ENCODE measurements at regions not wholly inside any gene's neighbourhood (a gene's known extent, or its start where the extent isn't known, plus 50 kb on each side); places are given as distances from the start of the nearest gene placed in this dataset.

- H3K9me3 ChIP-seq (replicated peaks in 1 of 2; ENCODE audit: control insufficient read depth in 2 of 2, insufficient read depth in 1 of 2, low read depth in 1 of 2, low read length in 2 of 2): no peaks in the 10 kb centered on the region
- H3K79me1 ChIP-seq (ENCODE audit: low read depth, low read length): no peaks in the 10 kb centered on the region
- H3K14ac ChIP-seq (ENCODE audit: low read length): no peak overlapping the region
- H3K36me3 ChIP-seq (replicated peaks in 1 of 2; ENCODE audit: control insufficient read depth in 2 of 2, insufficient read depth in 2 of 2, low read length in 2 of 2): no peaks in the 10 kb centered on the region
- no peak overlapping the region for H2BK120ac ChIP-seq (ENCODE audit: low read depth, low read length)
- no peak overlapping the region for H3K27ac ChIP-seq (replicated peaks; ENCODE audit: low read length)
- H2AFZ ChIP-seq (ENCODE audit: low read length): no peak overlapping the region
- H3K9ac ChIP-seq (ENCODE audit: low read depth, low read length, poor library complexity): no peak overlapping the region
- no peak overlapping the region for H3K4me2 ChIP-seq (ENCODE audit: insufficient read depth, low read length, poor library complexity, severe bottlenecking)
- H3K4ac ChIP-seq (ENCODE audit: low read length): no peak overlapping the region
- no peak for DNase-seq (ENCODE audit: low spot score)
- no peak overlapping the region for H2BK12ac ChIP-seq (ENCODE audit: low read length)
- H2AK5ac ChIP-seq (ENCODE audit: low read depth, low read length): no peak overlapping the region
- WGBS, 2 donors (ENCODE audit: extremely low coverage in 2 of 2, insufficient read length in 2 of 2, insufficient replicate concordance in 1 of 2): no CpG with 5 or more reads among the region's 2 CpGs
- H2BK5ac ChIP-seq (ENCODE audit: low read length): no peak overlapping the region
- no peak overlapping the region for H4K8ac ChIP-seq (ENCODE audit: low read depth, low read length)
- no peak overlapping the region for H3K4me3 ChIP-seq (ENCODE audit: low read length in 2 of 2)
- peaks cover 0 to 6% of the 10 kb centered on the region in 2 donors for H3K4me1 ChIP-seq (ENCODE audit: control insufficient read depth in 2 of 2, insufficient read depth in 1 of 2, low read depth in 1 of 2, low read length in 2 of 2)
- H4K91ac ChIP-seq (ENCODE audit: low read depth, low read length, poor library complexity): no peak overlapping the region
- H3K23ac ChIP-seq (ENCODE audit: low read depth, low read length, poor library complexity): no peak overlapping the region
- H2BK15ac ChIP-seq (ENCODE audit: low read length): no peak overlapping the region
- no peaks in the 10 kb centered on the region for H3K27me3 ChIP-seq (ENCODE audit: control insufficient read depth in 3 of 3, insufficient read depth in 3 of 3, low read depth in 1 of 3, low read length in 3 of 3)
- no peak overlapping the region for H3K18ac ChIP-seq (ENCODE audit: low read length)
These were observed 528.5 kb downstream of the PLPP3 start for GRCh38 chr1:56050911-56051310.

- H3K36me3 ChIP-seq (replicated peaks in 1 of 2; ENCODE audit: control insufficient read depth in 2 of 2, insufficient read depth in 2 of 2, low read length in 2 of 2): no peaks in the 10 kb centered on the region
- H3K9ac ChIP-seq (ENCODE audit: low read depth, low read length, poor library complexity): no peak overlapping the region
- no peak overlapping the region for H3K4ac ChIP-seq (ENCODE audit: low read length)
- no peak for DNase-seq (ENCODE audit: low spot score)
- peaks cover 0 to 2% of the 10 kb centered on the region in 2 donors for H3K9me3 ChIP-seq (replicated peaks in 1 of 2; ENCODE audit: control insufficient read depth in 2 of 2, insufficient read depth in 1 of 2, low read depth in 1 of 2, low read length in 2 of 2)
- WGBS, 2 donors (ENCODE audit: extremely low coverage in 2 of 2, insufficient read length in 2 of 2, insufficient replicate concordance in 1 of 2): no CpG with 5 or more reads among the region's 1 CpG
- H3K27ac ChIP-seq (replicated peaks; ENCODE audit: low read length): no peak overlapping the region
- no peak overlapping the region for H3K14ac ChIP-seq (ENCODE audit: low read length)
- no peaks in the 10 kb centered on the region for H3K4me1 ChIP-seq (ENCODE audit: control insufficient read depth in 2 of 2, insufficient read depth in 1 of 2, low read depth in 1 of 2, low read length in 2 of 2)
- no peaks in the 10 kb centered on the region for H3K27me3 ChIP-seq (ENCODE audit: control insufficient read depth in 3 of 3, insufficient read depth in 3 of 3, low read depth in 1 of 3, low read length in 3 of 3)
- no peak overlapping the region for H2BK15ac ChIP-seq (ENCODE audit: low read length)
- H3K4me2 ChIP-seq (ENCODE audit: insufficient read depth, low read length, poor library complexity, severe bottlenecking): no peak overlapping the region
- no peak overlapping the region for H4K91ac ChIP-seq (ENCODE audit: low read depth, low read length, poor library complexity)
- no peak overlapping the region for H2AFZ ChIP-seq (ENCODE audit: low read length)
- H2AK5ac ChIP-seq (ENCODE audit: low read depth, low read length): no peak overlapping the region
- no peak overlapping the region for H3K4me3 ChIP-seq (ENCODE audit: low read length in 2 of 2)
- H3K23ac ChIP-seq (ENCODE audit: low read depth, low read length, poor library complexity): no peak overlapping the region
- H2BK120ac ChIP-seq (ENCODE audit: low read depth, low read length): no peak overlapping the region
- H4K8ac ChIP-seq (ENCODE audit: low read depth, low read length): no peak overlapping the region
- no peak overlapping the region for H3K18ac ChIP-seq (ENCODE audit: low read length)
- H2BK12ac ChIP-seq (ENCODE audit: low read length): no peak overlapping the region
- no peaks in the 10 kb centered on the region for H3K79me1 ChIP-seq (ENCODE audit: low read depth, low read length)
- H2BK5ac ChIP-seq (ENCODE audit: low read length): no peak overlapping the region
These were observed 533.9 kb downstream of the PLPP3 start for GRCh38 chr1:56045477-56045876.

GRCh38 chr1:56045062-56045461 lies 534.3 kb downstream of the PLPP3 start:
- peaks cover 0 to 3% of the 10 kb centered on the region in 2 donors for H3K9me3 ChIP-seq (replicated peaks in 1 of 2; ENCODE audit: control insufficient read depth in 2 of 2, insufficient read depth in 1 of 2, low read depth in 1 of 2, low read length in 2 of 2)
- H3K23ac ChIP-seq (ENCODE audit: low read depth, low read length, poor library complexity): no peak overlapping the region
- no peak overlapping the region for H2BK15ac ChIP-seq (ENCODE audit: low read length)
- H3K27ac ChIP-seq (replicated peaks; ENCODE audit: low read length): no peak overlapping the region
- no peaks in the 10 kb centered on the region for H3K4me1 ChIP-seq (ENCODE audit: control insufficient read depth in 2 of 2, insufficient read depth in 1 of 2, low read depth in 1 of 2, low read length in 2 of 2)
- H3K9ac ChIP-seq (ENCODE audit: low read depth, low read length, poor library complexity): no peak overlapping the region
- H3K36me3 ChIP-seq (replicated peaks in 1 of 2; ENCODE audit: control insufficient read depth in 2 of 2, insufficient read depth in 2 of 2, low read length in 2 of 2): no peaks in the 10 kb centered on the region
- no peaks in the 10 kb centered on the region for H3K79me1 ChIP-seq (ENCODE audit: low read depth, low read length)
- no peak overlapping the region for H4K91ac ChIP-seq (ENCODE audit: low read depth, low read length, poor library complexity)
- H3K4ac ChIP-seq (ENCODE audit: low read length): no peak overlapping the region
- no peak overlapping the region for H3K14ac ChIP-seq (ENCODE audit: low read length)
- no peak overlapping the region for H2BK5ac ChIP-seq (ENCODE audit: low read length)
- no CpG with 5 or more reads among the region's 3 CpGs for WGBS, 2 donors (ENCODE audit: extremely low coverage in 2 of 2, insufficient read length in 2 of 2, insufficient replicate concordance in 1 of 2)
- no peak overlapping the region for H3K4me2 ChIP-seq (ENCODE audit: insufficient read depth, low read length, poor library complexity, severe bottlenecking)
- H2BK120ac ChIP-seq (ENCODE audit: low read depth, low read length): no peak overlapping the region
- H3K18ac ChIP-seq (ENCODE audit: low read length): no peak overlapping the region
- no peak overlapping the region for H4K8ac ChIP-seq (ENCODE audit: low read depth, low read length)
- DNase-seq (ENCODE audit: low spot score): no peak
- H3K4me3 ChIP-seq (ENCODE audit: low read length in 2 of 2): no peak overlapping the region
- H2BK12ac ChIP-seq (ENCODE audit: low read length): no peak overlapping the region
- no peaks in the 10 kb centered on the region for H3K27me3 ChIP-seq (ENCODE audit: control insufficient read depth in 3 of 3, insufficient read depth in 3 of 3, low read depth in 1 of 3, low read length in 3 of 3)
- H2AK5ac ChIP-seq (ENCODE audit: low read depth, low read length): no peak overlapping the region
- H2AFZ ChIP-seq (ENCODE audit: low read length): no peak overlapping the region

- H2AK5ac ChIP-seq (ENCODE audit: low read depth, low read length): no peak overlapping the region
- H4K8ac ChIP-seq (ENCODE audit: low read depth, low read length): no peak overlapping the region
These were observed 542.9 kb downstream of the PLPP3 start for GRCh38 chr1:56036479-56036878.

More at GRCh38 chr1:56036479-56036878, 542.9 kb downstream of the PLPP3 start:
- Histone ChIP-seq H2BK5ac (ENCODE audit: low read length) (no peak overlapping the region), H3K4me1 (ENCODE audit: control insufficient read depth in 2 of 2, insufficient read depth in 1 of 2, low read depth in 1 of 2, low read length in 2 of 2) (no peaks in the 10 kb centered on the region), H3K27me3 (ENCODE audit: control insufficient read depth in 3 of 3, insufficient read depth in 3 of 3, low read depth in 1 of 3, low read length in 3 of 3) (no peaks in the 10 kb centered on the region), H2BK12ac (ENCODE audit: low read length) (no peak overlapping the region), H3K9ac (ENCODE audit: low read depth, low read length, poor library complexity) (no peak overlapping the region), H3K4ac (ENCODE audit: low read length) (no peak overlapping the region), H2BK15ac (ENCODE audit: low read length) (no peak overlapping the region), H3K14ac (ENCODE audit: low read length) (no peak overlapping the region), H3K27ac (replicated peaks; ENCODE audit: low read length) (no peak overlapping the region), H3K18ac (ENCODE audit: low read length) (no peak overlapping the region), H3K9me3 (replicated peaks in 1 of 2; ENCODE audit: control insufficient read depth in 2 of 2, insufficient read depth in 1 of 2, low read depth in 1 of 2, low read length in 2 of 2) (peaks cover 0 to 3% of the 10 kb centered on the region in 2 donors), H3K23ac (ENCODE audit: low read depth, low read length, poor library complexity) (no peak overlapping the region), H4K91ac (ENCODE audit: low read depth, low read length, poor library complexity) (no peak overlapping the region), H2BK120ac (ENCODE audit: low read depth, low read length) (no peak overlapping the region), H3K36me3 (replicated peaks in 1 of 2; ENCODE audit: control insufficient read depth in 2 of 2, insufficient read depth in 2 of 2, low read length in 2 of 2) (no peaks in the 10 kb centered on the region), H3K79me1 (ENCODE audit: low read depth, low read length) (no peaks in the 10 kb centered on the region), H3K4me3 (ENCODE audit: low read length in 2 of 2) (no peak overlapping the region), H3K4me2 (ENCODE audit: insufficient read depth, low read length, poor library complexity, severe bottlenecking) (no peak overlapping the region), H2AFZ (ENCODE audit: low read length) (no peak overlapping the region)
- DNase-seq (ENCODE audit: low spot score): no peak

All from neuronal stem cell (in vitro differentiated cells).